Naive thymus-derived CD8-positive, alpha-beta T cell (primary cell): ENCODE measurements at regions not wholly inside any gene's neighbourhood (a gene's known extent, or its start where the extent isn't known, plus 50 kb on each side); places are given as distances from the start of the nearest gene placed in this dataset.

Experiments used
- ATAC-seq, 2 donors: fragments of 150-1000 bp; cut with Tn5 transposase in 1 of 2; sonication (Bioruptor Pico), chemical (Tn5 transposase) in 1 of 2; 1 replicate in 1 of 2; 2 replicates in 1 of 2; pipeline ENCODE4 v1.10.0; 2021; ENCODE audit warnings: mild to moderate bottlenecking in 2 of 2, moderate library complexity in 2 of 2
- POLR2A ChIA-PET: fragments of 350-600 bp; sonication (Branson Sonifier 250); formaldehyde crosslinking; loops from one replicate; lab custom pipeline; 2021; ENCODE audit warnings: antibody characterized with exemption; lab: Charles Lee
- DNase-seq, 10 donors: peaks; one replicate each; pipeline versions ENCODE4 v3.0.0 to v3.0.0-alpha.2; 2020 to 2022
- H3K27ac Mint-ChIP-seq, 10 donors: one replicate each; pipeline ENCODE4 v1.8.0; 2020 to 2022; ENCODE audit warnings: mild to moderate bottlenecking in 10 of 10, mixed read lengths in 10 of 10, moderate library complexity in 4 of 10, inconsistent platforms in 1 of 10
- H3K27me3 Mint-ChIP-seq, 5 donors: one replicate each; pipeline ENCODE4 v1.8.0; 2021 to 2022; ENCODE audit warnings: mixed read lengths in 5 of 5
- H3K36me3 Mint-ChIP-seq, 3 donors: one replicate each; pipeline ENCODE4 v1.8.0; 2020 to 2022; ENCODE audit warnings: mixed read lengths in 3 of 3, mild to moderate bottlenecking in 2 of 3, inconsistent platforms in 1 of 3
- H3K4me1 Mint-ChIP-seq, 4 donors: one replicate each; pipeline ENCODE4 v1.8.0; 2021 to 2022; ENCODE audit warnings: mixed read lengths in 4 of 4
- H3K4me3 Mint-ChIP-seq, 10 donors: one replicate each; pipeline ENCODE4 v1.8.0; 2020 to 2022; ENCODE audit warnings: mild to moderate bottlenecking in 10 of 10, mixed read lengths in 10 of 10, moderate library complexity in 6 of 10, inconsistent platforms in 1 of 10
- H3K9me3 Mint-ChIP-seq, 9 donors: one replicate each; pipeline ENCODE4 v1.8.0; 2020 to 2022; ENCODE audit warnings: mixed read lengths in 9 of 9, mild to moderate bottlenecking in 3 of 9, inconsistent platforms in 1 of 9, moderate library complexity in 1 of 9

GRCh38 chr14:40909906-40910305 is 696.8 kb upstream of the LRFN5 start:
- peaks cover 0 to 3% (median 0%) of the 10 kb centered on the region in 9 donors for H3K9me3 Mint-ChIP-seq
- H3K27ac Mint-ChIP-seq = no peak overlapping the region
- no peaks in the 10 kb centered on the region for H3K36me3 Mint-ChIP-seq
- H3K27me3 Mint-ChIP-seq = no peaks in the 10 kb centered on the region
- POLR2A ChIA-PET = no interaction called here
- ATAC-seq = no peak
- no peak overlapping the region for H3K4me3 Mint-ChIP-seq
- H3K4me1 Mint-ChIP-seq = no peaks in the 10 kb centered on the region
- no peak for DNase-seq

- DNase-seq (no peak), ATAC-seq (no peak)
- Mint-ChIP-seq H3K4me3 (no peak overlapping the region), H3K4me1 (no peaks in the 10 kb centered on the region), H3K9me3 (peaks cover 0 to 8% (median 3%) of the 10 kb centered on the region in 9 donors), H3K36me3 (no peaks in the 10 kb centered on the region), H3K27ac (no peak overlapping the region), H3K27me3 (no peaks in the 10 kb centered on the region)
- POLR2A ChIA-PET = no interaction called here
These were observed 703.0 kb upstream of the LRFN5 start for GRCh38 chr14:40903709-40904108.

- H3K9me3 Mint-ChIP-seq = peaks cover 0 to 17% (median 6%) of the 10 kb centered on the region in 9 donors
- no peaks in the 10 kb centered on the region for H3K36me3 Mint-ChIP-seq
- no peak for ATAC-seq
- H3K4me3 Mint-ChIP-seq = no peak overlapping the region
- no peaks in the 10 kb centered on the region for H3K4me1 Mint-ChIP-seq
- H3K27ac Mint-ChIP-seq = no peak overlapping the region
- H3K27me3 Mint-ChIP-seq = no peaks in the 10 kb centered on the region
- DNase-seq = no peak
- POLR2A ChIA-PET = no interaction called here
These were observed 707.2 kb upstream of the LRFN5 start for GRCh38 chr14:40899435-40899834.

GRCh38 chr14:40894846-40895245 is 711.8 kb upstream of the LRFN5 start:
- H3K36me3 Mint-ChIP-seq = no peaks in the 10 kb centered on the region
- ATAC-seq (no peak), DNase-seq (no peak)
- POLR2A ChIA-PET = no interaction called here
- no peaks in the 10 kb centered on the region for H3K4me1 Mint-ChIP-seq
- H3K27ac Mint-ChIP-seq = no peak overlapping the region
- H3K27me3 Mint-ChIP-seq = no peaks in the 10 kb centered on the region
- peaks cover 0 to 15% (median 7%) of the 10 kb centered on the region in 9 donors for H3K9me3 Mint-ChIP-seq
- H3K4me3 Mint-ChIP-seq = no peak overlapping the region

- Mint-ChIP-seq H3K27ac (no peak overlapping the region), H3K36me3 (no peaks in the 10 kb centered on the region), H3K4me1 (no peaks in the 10 kb centered on the region), H3K27me3 (no peaks in the 10 kb centered on the region), H3K4me3 (no peak overlapping the region), H3K9me3 (peaks cover 0 to 11% (median 0%) of the 10 kb centered on the region in 9 donors)
- no peak for ATAC-seq
- DNase-seq = no peak
- POLR2A ChIA-PET = no interaction called here
These were observed 717.5 kb upstream of the LRFN5 start for GRCh38 chr14:40889126-40889525.

- ATAC-seq (no peak), DNase-seq (no peak)
- Mint-ChIP-seq H3K27ac (no peak overlapping the region), H3K4me1 (no peaks in the 10 kb centered on the region), H3K4me3 (no peak overlapping the region), H3K9me3 (peaks cover 0 to 11% (median 3%) of the 10 kb centered on the region in 9 donors), H3K27me3 (no peaks in the 10 kb centered on the region), H3K36me3 (no peaks in the 10 kb centered on the region)
- POLR2A ChIA-PET = no interaction called here
These were observed 718.8 kb upstream of the LRFN5 start for GRCh38 chr14:40887912-40888311.

GRCh38 chr14:40870252-40870651 is 736.4 kb upstream of the LRFN5 start:
- no peaks in the 10 kb centered on the region for H3K27me3 Mint-ChIP-seq
- H3K4me1 Mint-ChIP-seq = no peaks in the 10 kb centered on the region
- POLR2A ChIA-PET = no interaction called here
- H3K4me3 Mint-ChIP-seq = no peak overlapping the region
- peaks cover 0 to 4% (median 0%) of the 10 kb centered on the region in 3 donors for H3K36me3 Mint-ChIP-seq
- DNase-seq (no peak), ATAC-seq (no peak)
- H3K9me3 Mint-ChIP-seq = peaks cover 0 to 13% (median 2%) of the 10 kb centered on the region in 9 donors
- H3K27ac Mint-ChIP-seq = no peak overlapping the region

GRCh38 chr14:40859055-40859454 is 747.6 kb upstream of the LRFN5 start:
- no peak overlapping the region for H3K27ac Mint-ChIP-seq
- peaks cover 0 to 31% (median 9%) of the 10 kb centered on the region in 9 donors for H3K9me3 Mint-ChIP-seq
- peak in 1 of 10 donors; percentile 0 for DNase-seq
- no peaks in the 10 kb centered on the region for H3K4me1 Mint-ChIP-seq
- H3K27me3 Mint-ChIP-seq = no peaks in the 10 kb centered on the region
- H3K4me3 Mint-ChIP-seq = no peak overlapping the region
- POLR2A ChIA-PET = no interaction called here
- no peaks in the 10 kb centered on the region for H3K36me3 Mint-ChIP-seq
- peak in 1 of 2 donors; percentile 16 for ATAC-seq

GRCh38 chr14:40855343-40855742 is 751.3 kb upstream of the LRFN5 start:
- POLR2A ChIA-PET = no interaction called here
- no peak overlapping the region for H3K4me3 Mint-ChIP-seq
- DNase-seq (no peak), ATAC-seq (no peak)
- no peaks in the 10 kb centered on the region for H3K4me1 Mint-ChIP-seq
- peaks cover 0 to 10% (median 5%) of the 10 kb centered on the region in 9 donors for H3K9me3 Mint-ChIP-seq
- no peaks in the 10 kb centered on the region for H3K36me3 Mint-ChIP-seq
- no peak overlapping the region for H3K27ac Mint-ChIP-seq
- H3K27me3 Mint-ChIP-seq = no peaks in the 10 kb centered on the region

GRCh38 chr14:40850191-40850590 is 756.5 kb upstream of the LRFN5 start:
- H3K27me3 Mint-ChIP-seq = no peaks in the 10 kb centered on the region
- no peak for DNase-seq
- H3K9me3 Mint-ChIP-seq = peaks cover 0 to 8% (median 0%) of the 10 kb centered on the region in 9 donors
- ATAC-seq = no peak
- POLR2A ChIA-PET = no interaction called here
- no peaks in the 10 kb centered on the region for H3K36me3 Mint-ChIP-seq
- no peak overlapping the region for H3K27ac Mint-ChIP-seq
- no peak overlapping the region for H3K4me3 Mint-ChIP-seq
- H3K4me1 Mint-ChIP-seq = no peaks in the 10 kb centered on the region

- no peaks in the 10 kb centered on the region for H3K27me3 Mint-ChIP-seq
- no peaks in the 10 kb centered on the region for H3K4me1 Mint-ChIP-seq
- ATAC-seq (no peak), DNase-seq (no peak)
- no peaks in the 10 kb centered on the region for H3K36me3 Mint-ChIP-seq
- H3K9me3 Mint-ChIP-seq = peaks cover 0 to 8% (median 0%) of the 10 kb centered on the region in 9 donors
- no peak overlapping the region for H3K4me3 Mint-ChIP-seq
- POLR2A ChIA-PET = no interaction called here
- H3K27ac Mint-ChIP-seq = no peak overlapping the region
These were observed 759.2 kb upstream of the LRFN5 start for GRCh38 chr14:40847480-40847879.

GRCh38 chr14:40842816-40843215 is 763.9 kb upstream of the LRFN5 start:
- H3K27me3 Mint-ChIP-seq = no peaks in the 10 kb centered on the region
- no peak for ATAC-seq
- no peak overlapping the region for H3K4me3 Mint-ChIP-seq
- H3K27ac Mint-ChIP-seq = no peak overlapping the region
- POLR2A ChIA-PET = no interaction called here
- no peaks in the 10 kb centered on the region for H3K4me1 Mint-ChIP-seq
- no peaks in the 10 kb centered on the region for H3K36me3 Mint-ChIP-seq
- no peak for DNase-seq
- H3K9me3 Mint-ChIP-seq = peaks cover 0 to 16% (median 1%) of the 10 kb centered on the region in 9 donors

- POLR2A ChIA-PET = interaction anchor here (0.6 kb wide), 1 partner anchor 162 kb away, joined by 3 read pairs; no protein-coding TSS in a partner anchor
- Mint-ChIP-seq H3K4me3 (no peak overlapping the region), H3K27ac (no peak overlapping the region), H3K36me3 (no peaks in the 10 kb centered on the region), H3K9me3 (peaks cover 0 to 15% (median 0%) of the 10 kb centered on the region in 9 donors), H3K4me1 (no peaks in the 10 kb centered on the region), H3K27me3 (no peaks in the 10 kb centered on the region)
- DNase-seq (no peak), ATAC-seq (no peak)
These were observed 764.8 kb upstream of the LRFN5 start for GRCh38 chr14:40841886-40842285.

GRCh38 chr14:40838601-40839000 is 768.1 kb upstream of the LRFN5 start:
- ATAC-seq (no peak), DNase-seq (no peak)
- Mint-ChIP-seq H3K36me3 (peaks cover 0 to 8% (median 0%) of the 10 kb centered on the region in 3 donors), H3K4me3 (no peak overlapping the region), H3K27me3 (no peaks in the 10 kb centered on the region), H3K9me3 (peaks cover 0 to 19% (median 3%) of the 10 kb centered on the region in 9 donors), H3K4me1 (no peaks in the 10 kb centered on the region), H3K27ac (no peak overlapping the region)
- POLR2A ChIA-PET = no interaction called here
